Raji (cell line): ENCODE measurements at regions not wholly inside any gene's neighbourhood (a gene's known extent, or its start where the extent isn't known, plus 50 kb on each side); places are given as distances from the start of the nearest gene placed in this dataset.

Experiments used
- POLR2A ChIP-seq: IDR thresholded peaks from 2 replicates; pipeline ENCODE4 v1.6.1; 2011; ENCODE audit warnings: low read depth, low read length, control low read depth; ENCODE audit not compliant: insufficient read depth

DNA sequence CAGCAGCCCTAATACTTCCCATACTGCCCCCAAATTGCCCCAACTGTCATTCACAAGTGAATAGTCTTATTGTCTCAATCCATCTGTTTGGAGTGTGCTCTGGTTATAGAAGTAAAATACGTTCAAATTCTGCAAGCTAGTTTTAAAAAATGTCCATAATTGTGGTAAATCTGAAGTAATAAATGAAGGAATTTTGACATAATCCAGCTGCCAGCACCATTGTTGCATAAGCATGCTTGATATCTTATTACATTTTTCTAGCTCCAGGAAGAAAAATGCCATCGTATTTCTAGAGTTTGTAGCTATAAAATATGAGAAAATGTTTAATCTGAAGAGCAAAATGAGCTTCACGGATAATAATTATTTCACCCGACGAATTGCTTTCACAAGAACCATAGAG is 664.7 kb downstream of the RFPL4B start:
- no peak for TF ChIP-seq POLR2A

GRCh38 chr6:113015249-113015648 is 668.1 kb downstream of the RFPL4B start:
- TF ChIP-seq POLR2A, result no peak

DNA sequence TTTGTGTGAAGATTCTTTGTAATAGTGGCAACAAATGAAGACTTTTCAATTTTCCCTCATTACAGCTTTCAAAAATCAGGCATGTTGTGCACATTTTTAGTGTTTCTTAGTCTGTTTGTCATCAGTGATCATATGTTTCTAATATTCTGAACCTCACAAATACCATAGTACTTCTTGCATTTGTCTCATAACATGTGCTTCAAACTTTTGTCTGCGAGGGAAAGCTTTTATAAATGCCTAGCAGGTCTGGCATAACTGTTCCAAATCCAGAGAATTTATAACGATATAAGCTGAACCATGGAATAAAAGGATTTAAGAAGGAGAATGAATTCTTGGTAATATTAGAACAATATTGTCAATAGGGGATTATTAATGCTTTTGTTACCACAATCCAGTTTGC is 670.2 kb downstream of the RFPL4B start:
- TF ChIP-seq POLR2A, result no peak

GRCh38 chr6:113018351-113019151 is 671.4 kb downstream of the RFPL4B start:
- TF ChIP-seq POLR2A, result no peak

GRCh38 chr6:113019176-113019575 is 672.0 kb downstream of the RFPL4B start:
- no peak for TF ChIP-seq POLR2A

DNA sequence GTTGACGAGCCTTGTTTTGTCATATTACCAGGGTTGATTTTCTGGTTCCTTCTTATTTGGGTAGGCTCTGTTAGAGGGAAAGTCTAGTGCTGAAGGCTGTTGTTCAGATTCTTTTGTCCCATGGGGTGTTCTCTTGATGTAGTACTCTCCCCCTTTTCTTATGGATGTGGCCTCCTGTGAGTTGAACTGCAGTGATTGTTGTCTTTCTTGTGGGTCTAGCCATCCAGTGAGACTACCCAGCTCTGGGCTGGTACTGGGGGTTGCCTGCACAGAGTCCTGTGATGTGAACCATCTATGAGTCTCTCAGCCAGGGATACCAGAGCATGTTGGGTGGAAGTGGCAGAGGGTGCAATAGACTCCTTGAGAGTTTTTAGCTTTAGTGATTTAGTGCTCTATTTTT is 680.6 kb downstream of the RFPL4B start:
- TF ChIP-seq POLR2A, result no peak

GRCh38 chr6:113031591-113032238 is 684.6 kb downstream of the RFPL4B start:
- TF ChIP-seq POLR2A, result no peak

DNA sequence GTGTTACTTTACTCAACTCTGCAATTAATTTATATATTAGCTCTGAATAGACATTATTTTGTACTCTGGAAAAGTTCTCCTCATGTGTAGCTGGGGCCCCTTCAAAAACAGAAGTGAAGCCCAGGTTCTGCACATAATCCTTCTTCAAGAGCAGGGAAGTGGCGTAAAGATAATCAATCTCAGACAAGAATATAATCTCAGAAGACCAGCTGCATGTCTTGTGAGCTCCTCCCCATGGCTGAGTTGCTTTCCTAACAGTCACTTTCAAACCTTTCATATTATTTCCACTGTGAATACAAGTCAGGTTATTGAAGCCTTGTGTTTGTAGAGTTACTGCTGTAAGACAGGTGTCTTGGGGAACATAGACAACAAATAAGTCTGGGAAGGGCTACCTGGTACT is 691.9 kb downstream of the RFPL4B start:
- TF ChIP-seq POLR2A, result no peak

DNA sequence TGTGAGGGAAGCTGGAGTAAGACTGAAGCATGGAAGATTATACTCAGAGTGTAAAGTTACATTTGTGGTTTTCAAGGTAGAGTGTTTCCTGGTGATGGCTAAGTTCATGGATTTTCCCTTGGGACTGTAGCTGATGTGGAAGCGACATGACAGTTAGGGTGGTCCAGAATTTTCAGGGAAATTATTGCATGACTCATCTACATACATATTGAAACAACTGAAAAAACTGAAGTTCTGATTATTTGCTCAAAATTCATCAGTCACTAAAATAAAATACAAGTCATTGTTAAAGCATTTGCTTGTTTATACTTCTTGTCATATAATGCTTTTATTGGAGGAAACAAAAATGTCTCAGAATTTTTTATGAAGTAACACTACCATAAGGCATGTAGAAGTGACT is 700.0 kb downstream of the RFPL4B start:
- TF ChIP-seq POLR2A, result no peak

GRCh38 chr6:113047932-113048331 is 700.8 kb downstream of the RFPL4B start:
- no peak for TF ChIP-seq POLR2A

GRCh38 chr6:113048741-113049140 is 701.6 kb downstream of the RFPL4B start:
- no peak for TF ChIP-seq POLR2A

DNA sequence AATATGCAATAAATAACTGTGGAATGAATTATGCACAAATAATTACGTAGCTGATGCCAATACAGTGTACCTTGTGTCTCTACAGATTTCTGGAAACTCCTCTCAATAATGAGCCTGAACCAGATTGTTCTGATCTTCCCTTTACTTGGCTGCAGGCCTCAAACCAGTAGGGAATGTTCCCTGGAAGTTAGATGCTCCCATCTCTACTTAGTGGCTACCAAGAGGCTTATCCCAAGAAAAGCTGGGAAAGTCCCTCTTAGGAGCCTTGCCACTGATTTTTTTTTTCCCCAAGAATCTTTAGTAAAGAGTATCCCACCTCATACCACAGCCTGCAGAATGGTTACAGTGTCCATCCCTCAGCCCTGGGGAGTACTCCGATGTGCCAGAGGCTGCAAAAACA is 702.1 kb downstream of the RFPL4B start:
- no peak for TF ChIP-seq POLR2A

DNA sequence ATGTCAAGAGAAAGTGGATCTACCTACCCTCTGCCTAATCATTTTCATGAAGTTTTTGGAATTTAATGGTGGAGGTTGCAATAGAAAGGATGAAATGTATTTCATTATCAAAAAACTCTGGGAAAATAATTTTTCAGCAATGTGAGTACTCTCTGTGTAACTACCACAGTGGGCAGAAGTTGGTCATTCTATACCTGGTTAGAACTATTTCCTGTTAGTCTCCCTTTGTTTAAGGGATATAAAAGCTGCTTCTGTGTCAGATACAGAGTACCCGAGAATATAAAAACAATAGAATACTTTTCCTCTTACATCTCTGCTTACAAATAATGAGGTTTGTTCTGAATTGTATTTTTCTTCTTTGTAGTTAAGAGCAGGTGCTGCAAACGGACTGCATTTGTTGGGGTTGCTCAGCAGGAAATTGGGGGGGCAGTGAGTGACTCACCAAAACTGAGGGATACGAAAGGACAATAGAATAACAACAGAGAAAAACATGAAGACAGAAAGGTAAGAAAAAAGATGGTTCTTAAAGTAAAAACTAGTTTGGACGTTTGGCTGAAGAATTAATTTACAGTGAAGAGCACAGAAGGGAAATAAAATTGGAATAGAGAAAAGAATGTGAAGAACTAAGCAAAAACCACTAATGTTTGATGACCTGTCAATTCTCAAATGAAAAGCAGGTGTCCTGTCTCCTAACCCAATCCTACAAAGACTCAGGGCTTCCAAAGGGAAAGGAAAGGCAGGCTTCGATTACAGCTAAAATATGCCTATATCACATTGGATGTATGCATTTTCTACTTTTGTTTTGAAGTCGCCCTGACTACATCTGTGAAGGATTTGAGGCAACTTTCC is 703.1 kb downstream of the RFPL4B start:
- no peak for TF ChIP-seq POLR2A

DNA sequence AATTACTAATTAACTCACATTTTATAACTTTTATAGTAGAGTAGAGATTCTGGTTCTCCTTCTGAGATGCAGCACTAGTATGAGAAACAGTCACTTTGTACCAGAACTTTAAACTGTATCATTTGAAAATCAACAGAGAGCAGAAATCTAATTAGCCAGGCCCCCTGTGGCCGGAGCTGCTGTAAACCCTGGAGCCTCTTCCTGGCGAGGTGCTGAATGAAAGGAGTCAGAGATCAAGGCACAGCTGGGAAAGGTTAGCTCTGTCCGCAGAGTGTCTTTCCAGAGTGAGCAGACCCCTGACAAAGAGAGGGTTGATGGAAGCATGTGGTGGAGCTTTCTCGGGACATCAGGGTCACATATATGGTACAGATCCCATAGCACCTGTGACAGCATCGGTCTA is 703.8 kb downstream of the RFPL4B start:
- TF ChIP-seq POLR2A, result no peak

- TF ChIP-seq POLR2A, result no peak
Measured at GRCh38 chr6:113052506-113052905, 705.4 kb downstream of the RFPL4B start.

DNA sequence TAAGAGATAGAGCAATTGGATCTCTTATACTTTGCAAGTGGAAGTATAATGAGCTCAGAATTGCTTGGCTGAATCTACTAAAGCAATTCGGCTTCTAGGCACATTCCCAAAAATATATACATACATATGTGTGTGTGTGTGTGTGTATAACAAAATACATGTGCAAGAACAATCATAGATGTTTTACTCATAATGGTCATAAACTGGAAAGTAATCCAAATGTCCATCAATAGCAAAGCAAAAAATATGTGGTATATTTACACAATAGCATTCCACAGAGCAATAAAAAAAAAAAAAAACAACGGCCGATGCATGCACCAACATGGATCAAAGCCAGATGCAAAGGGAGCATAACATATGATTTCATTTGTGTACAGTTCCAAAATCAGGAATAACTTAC is 707.9 kb downstream of the RFPL4B start:
- TF ChIP-seq POLR2A, result no peak
